Neural crest cell (in vitro differentiated cells): ENCODE measurements at regions not wholly inside any gene's neighbourhood (a gene's known extent, or its start where the extent isn't known, plus 50 kb on each side); places are given as distances from the start of the nearest gene placed in this dataset.

Source experiments
- DNase-seq: peaks from one replicate; pipeline ENCODE4 v3.0.0; 2021; ENCODE audit warnings: low read depth, mixed read lengths, low spot score
- H3K27ac Mint-ChIP-seq: one replicate; pipeline ENCODE4 v1.8.0; 2021; ENCODE audit warnings: mild to moderate bottlenecking, mixed read lengths; ENCODE audit not compliant: unreplicated experiment
- H3K27me3 Mint-ChIP-seq: 2 replicates; pipeline ENCODE4 v1.8.0; 2021; ENCODE audit warnings: low read depth, mild to moderate bottlenecking, mixed read lengths
- H3K36me3 Mint-ChIP-seq: 2 replicates; pipeline ENCODE4 v1.8.0; 2021; ENCODE audit warnings: low read depth, mild to moderate bottlenecking, mixed read lengths
- H3K4me1 Mint-ChIP-seq: 2 replicates; pipeline ENCODE4 v1.8.0; 2021; ENCODE audit warnings: mixed read lengths
- H3K4me3 Mint-ChIP-seq: one replicate; pipeline ENCODE4 v1.8.0; 2021; ENCODE audit warnings: mild to moderate bottlenecking, mixed read lengths
- H3K9me3 Mint-ChIP-seq: 2 replicates; pipeline ENCODE4 v1.8.0; 2021; ENCODE audit warnings: mixed read lengths
- TF ChIP-seq, protein P1 (sequence below): fragments of 200-600 bp; sonication (generic); conservative IDR thresholded peaks from 2 replicates; pipeline ENCODE4 v1.5.0; 2021; ENCODE audit warnings: antibody characterized with exemption, mild to moderate bottlenecking

DNA sequence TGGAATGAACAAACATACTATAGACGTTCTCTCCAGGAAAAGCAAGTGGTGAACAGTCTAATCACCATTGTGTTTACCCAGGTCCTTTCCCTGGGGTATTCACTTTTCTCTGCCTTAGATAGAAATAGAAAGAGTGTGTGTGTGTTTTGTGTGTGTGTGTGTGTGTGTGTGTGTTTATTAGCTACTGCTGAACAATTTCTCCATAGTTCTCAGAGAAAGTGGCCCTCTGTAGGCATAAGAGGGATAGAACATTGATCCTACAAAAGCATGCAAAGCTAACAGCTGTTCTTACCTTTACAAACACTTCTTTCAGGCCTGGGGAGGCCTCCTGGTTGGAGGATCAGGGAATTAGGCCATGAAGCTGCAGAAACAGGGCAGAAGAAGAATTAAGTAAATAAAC, 665.7 kb upstream of the TBX3 start:
- Mint-ChIP-seq H3K4me3 (no peak overlapping the region), H3K27ac (no peak overlapping the region), H3K27me3 (peaks cover 9% of the 10 kb centered on the region), H3K36me3 (no peaks in the 10 kb centered on the region), H3K9me3 (no peaks in the 10 kb centered on the region), H3K4me1 (peaks cover 9% of the 10 kb centered on the region)
- TF ChIP-seq, protein P1, sequence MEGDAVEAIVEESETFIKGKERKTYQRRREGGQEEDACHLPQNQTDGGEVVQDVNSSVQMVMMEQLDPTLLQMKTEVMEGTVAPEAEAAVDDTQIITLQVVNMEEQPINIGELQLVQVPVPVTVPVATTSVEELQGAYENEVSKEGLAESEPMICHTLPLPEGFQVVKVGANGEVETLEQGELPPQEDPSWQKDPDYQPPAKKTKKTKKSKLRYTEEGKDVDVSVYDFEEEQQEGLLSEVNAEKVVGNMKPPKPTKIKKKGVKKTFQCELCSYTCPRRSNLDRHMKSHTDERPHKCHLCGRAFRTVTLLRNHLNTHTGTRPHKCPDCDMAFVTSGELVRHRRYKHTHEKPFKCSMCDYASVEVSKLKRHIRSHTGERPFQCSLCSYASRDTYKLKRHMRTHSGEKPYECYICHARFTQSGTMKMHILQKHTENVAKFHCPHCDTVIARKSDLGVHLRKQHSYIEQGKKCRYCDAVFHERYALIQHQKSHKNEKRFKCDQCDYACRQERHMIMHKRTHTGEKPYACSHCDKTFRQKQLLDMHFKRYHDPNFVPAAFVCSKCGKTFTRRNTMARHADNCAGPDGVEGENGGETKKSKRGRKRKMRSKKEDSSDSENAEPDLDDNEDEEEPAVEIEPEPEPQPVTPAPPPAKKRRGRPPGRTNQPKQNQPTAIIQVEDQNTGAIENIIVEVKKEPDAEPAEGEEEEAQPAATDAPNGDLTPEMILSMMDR, result no peak
- no peak for DNase-seq

DNA sequence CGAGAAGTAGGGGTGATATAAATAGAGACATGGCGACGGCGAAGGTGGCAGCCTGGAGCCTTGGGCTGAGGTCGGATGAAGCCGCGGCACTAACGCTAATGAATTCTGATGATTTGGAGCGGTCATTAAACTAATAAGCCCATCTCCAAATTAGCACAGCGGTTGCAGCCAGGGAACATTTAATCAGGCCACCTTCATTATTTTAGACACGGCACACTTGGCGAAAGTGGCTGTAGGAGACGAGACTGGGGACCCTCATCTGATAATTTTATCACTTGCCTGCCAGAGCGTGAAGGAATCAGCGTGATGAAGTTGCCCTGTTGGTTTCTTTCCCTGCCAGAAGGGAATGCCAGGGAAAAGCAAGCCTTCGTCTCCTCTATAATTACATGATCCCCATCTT, 664.3 kb upstream of the TBX3 start:
- Mint-ChIP-seq H3K9me3 (no peaks in the 10 kb centered on the region), H3K27me3 (peaks cover 5% of the 10 kb centered on the region), H3K4me3 (no peak overlapping the region), H3K4me1 (peaks cover 9% of the 10 kb centered on the region), H3K36me3 (no peaks in the 10 kb centered on the region), H3K27ac (no peak overlapping the region)
- no peak for DNase-seq
- TF ChIP-seq, protein P1, result no peak

DNA sequence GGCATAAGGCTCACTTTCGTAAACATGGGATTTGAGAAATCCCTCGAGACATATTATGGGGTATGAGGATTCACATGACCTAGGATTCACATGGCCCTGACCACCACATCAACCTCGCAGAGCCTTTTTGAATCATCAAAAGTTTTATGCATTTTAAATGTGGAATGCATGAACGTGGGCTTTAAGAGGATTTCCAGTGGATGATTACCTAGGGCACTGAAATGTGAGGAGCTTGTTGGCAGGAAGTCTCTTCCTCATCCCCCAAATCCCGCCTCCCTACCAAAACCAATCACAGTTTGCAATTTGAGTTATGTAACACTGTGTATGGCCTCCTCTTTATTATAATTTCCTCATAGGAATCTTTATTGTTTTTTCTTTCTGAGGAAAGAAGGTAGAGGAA, 659.6 kb upstream of the TBX3 start:
- peaks cover 5% of the 10 kb centered on the region for H3K27me3 Mint-ChIP-seq
- TF ChIP-seq, protein P1, result no peak
- H3K27ac Mint-ChIP-seq, result no peak overlapping the region
- H3K9me3 Mint-ChIP-seq, result no peaks in the 10 kb centered on the region
- no peak overlapping the region for H3K4me3 Mint-ChIP-seq
- no peak for DNase-seq
- peaks cover 8% of the 10 kb centered on the region for H3K4me1 Mint-ChIP-seq
- H3K36me3 Mint-ChIP-seq, result no peaks in the 10 kb centered on the region

DNA sequence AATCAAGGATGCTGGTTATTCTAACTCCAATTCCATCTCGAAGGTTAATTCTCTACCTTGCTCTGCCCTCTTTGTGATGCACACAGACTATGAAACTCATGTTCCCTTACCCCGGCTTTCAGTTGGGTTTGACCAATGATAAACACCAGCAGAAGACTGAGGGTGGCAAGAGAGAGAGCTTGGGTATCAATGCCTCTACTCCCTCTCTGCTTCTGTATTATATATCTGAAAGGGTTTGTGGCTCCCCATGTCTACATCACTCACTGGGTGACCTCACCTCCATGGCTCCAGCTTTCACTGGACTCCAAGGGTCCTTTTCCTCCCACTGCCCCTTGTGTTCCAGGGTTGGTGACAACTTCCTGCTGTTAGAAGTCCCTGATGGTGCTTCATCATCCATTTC, 659.0 kb upstream of the TBX3 start:
- Mint-ChIP-seq H3K4me3 (no peak overlapping the region), H3K27me3 (peaks cover 2% of the 10 kb centered on the region), H3K4me1 (peaks cover 8% of the 10 kb centered on the region), H3K27ac (no peak overlapping the region), H3K36me3 (no peaks in the 10 kb centered on the region), H3K9me3 (no peaks in the 10 kb centered on the region)
- no peak for DNase-seq
- TF ChIP-seq, protein P1, result no peak

DNA sequence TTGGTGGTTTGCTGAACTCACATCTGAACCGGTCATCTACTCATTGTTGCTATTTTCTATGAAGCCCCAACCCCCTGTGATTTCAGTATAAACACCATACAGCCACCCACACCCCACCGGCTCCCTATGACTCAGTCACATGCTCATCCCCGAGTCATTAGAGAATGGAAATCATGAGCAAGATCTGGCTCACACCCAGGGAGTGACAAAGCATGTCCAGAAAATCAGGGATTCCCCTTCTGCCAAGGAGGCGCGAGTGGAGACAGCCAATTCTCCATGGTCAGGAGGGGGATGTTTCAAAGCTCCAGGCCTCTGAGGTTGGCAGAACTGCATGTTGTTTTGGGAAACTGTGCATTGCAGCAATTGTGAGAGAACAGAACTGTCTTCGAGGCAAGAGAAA, 657.5 kb upstream of the TBX3 start:
- Mint-ChIP-seq H3K27ac (no peak overlapping the region), H3K4me1 (peaks cover 14% of the 10 kb centered on the region), H3K4me3 (no peak overlapping the region), H3K9me3 (peaks cover 3% of the 10 kb centered on the region), H3K27me3 (peaks cover 5% of the 10 kb centered on the region), H3K36me3 (no peaks in the 10 kb centered on the region)
- no peak for DNase-seq
- TF ChIP-seq, protein P1, result no peak
